GM18508 (cell line): ENCODE measurements at regions not wholly inside any gene's neighbourhood (a gene's known extent, or its start where the extent isn't known, plus 50 kb on each side); places are given as distances from the start of the nearest gene placed in this dataset.
"Not testable (repeated sequence)": the region's sequence is repeated elsewhere in the genome, so short reads cannot be mapped to it uniquely, and the experiment has no call there.

Source experiments
- ATAC-seq: cut with Tn5 transposase; IDR thresholded peaks from one replicate; pipeline ENCODE4 v1.9.1; 2021; ENCODE audit warnings: moderate number of reproducible peaks; ENCODE audit not compliant: insufficient read depth, unreplicated experiment

- no peak for ATAC-seq
Observed at GRCh38 chr13:32828711-32829110, 187.5 kb upstream of the KL start.

DNA sequence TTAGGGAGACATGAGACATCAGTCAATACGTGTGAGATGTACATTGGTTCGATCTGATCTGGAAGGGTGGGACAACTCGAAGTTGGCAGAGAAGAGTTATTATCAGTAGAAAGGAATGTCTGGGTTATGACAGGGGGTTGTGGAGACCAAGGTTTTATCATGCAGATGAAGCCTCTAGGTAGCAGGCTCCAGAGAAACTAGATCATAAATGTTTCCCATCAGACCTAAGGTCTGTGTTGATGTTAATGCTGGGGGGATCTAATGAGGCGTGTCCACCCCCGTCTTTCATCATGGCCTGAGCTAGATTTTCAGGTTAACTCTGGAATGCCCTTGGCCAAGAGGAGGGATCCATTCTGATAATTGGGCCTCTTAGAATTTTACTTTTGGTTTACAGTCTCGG is 187.0 kb upstream of the KL start:
- ATAC-seq, result no peak

- no peak for ATAC-seq
Observed at GRCh38 chr13:32829676-32830335, 186.4 kb upstream of the KL start.

DNA sequence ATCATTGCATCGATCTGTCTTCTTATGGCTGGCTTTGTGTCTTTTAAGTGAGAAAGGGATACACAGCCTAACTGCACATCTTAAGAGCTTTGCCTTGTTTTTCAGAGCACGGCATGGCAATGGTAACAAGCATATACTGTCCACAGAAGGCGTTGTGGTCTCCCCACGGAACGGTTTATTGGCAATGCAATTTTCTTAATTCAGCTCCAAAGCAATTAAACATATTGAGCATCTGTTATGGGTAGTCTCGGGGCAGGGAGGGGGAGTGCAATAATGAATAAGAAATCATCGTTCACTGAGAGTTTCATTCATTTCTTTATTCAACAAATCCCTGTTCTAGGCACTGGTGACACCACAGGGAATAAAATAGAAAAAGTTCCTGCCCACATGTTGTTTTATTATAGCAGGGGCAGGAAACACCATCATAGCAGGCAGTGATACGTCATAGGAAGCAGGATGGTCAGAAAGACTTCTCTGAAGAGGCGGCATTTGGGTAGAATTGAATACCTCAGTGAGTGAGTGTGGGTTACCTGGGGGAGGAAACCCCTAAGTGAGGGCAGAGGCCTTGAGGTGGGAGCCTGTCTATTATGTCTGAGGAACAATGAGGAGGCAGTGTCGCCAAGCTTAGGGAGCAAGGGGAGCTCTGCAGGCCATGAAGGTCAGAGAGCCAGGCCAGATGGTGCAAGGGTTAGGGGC is 185.7 kb upstream of the KL start:
- no peak for ATAC-seq

DNA sequence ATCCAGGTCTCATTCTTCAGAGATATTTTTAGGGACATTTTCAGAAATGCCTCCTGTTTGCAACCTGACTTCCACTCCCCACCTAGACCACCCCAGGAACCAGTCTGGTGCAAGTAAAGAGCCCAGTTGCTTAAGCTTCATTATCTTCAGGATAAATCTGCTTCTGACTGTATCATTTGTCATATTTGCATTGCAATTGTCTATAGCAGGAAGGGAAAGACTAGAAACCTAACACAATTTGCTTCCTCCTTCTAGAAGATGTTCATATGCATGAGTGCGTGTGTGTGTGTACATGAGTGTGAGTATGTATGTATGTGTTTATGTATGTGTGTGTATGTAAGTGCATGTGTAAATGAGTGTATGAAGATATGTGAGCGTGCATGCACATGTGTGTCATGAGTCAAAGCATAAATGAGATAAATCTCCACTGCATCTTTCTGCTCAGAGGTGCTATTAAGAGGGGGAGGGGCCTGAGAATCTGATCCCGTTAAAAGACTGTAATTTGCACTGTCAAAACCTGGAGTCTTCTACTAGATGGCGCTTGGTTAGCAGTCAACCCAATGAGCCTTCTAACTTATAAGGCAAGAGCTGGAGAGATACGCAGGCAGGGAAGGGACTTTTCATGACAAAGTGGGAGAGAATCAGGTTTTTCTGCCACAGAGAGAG is 178.8 kb upstream of the KL start:
- no peak for ATAC-seq

- ATAC-seq, result no peak
Observed at GRCh38 chr13:32837973-32838927, 178.0 kb upstream of the KL start.

DNA sequence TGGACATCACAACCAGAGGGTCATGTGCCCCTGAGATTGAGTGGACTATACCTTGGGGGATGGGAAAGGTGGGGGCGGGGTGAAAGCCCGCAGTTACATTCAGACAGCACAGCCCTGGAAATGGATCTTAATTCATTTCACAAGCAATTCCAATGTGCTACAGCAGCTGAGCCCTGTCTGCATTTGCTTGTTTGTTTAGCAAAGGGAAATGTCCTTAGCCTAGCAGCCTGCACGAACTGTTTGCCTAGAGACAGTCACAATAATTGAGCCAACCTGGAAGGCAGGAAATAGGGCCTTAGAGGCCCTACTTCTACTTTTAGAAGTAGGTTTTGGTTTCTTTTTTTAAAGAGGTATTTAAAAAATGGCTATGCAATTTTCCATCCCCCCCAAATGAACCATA is 177.3 kb upstream of the KL start:
- peak; percentile 44 for ATAC-seq

DNA sequence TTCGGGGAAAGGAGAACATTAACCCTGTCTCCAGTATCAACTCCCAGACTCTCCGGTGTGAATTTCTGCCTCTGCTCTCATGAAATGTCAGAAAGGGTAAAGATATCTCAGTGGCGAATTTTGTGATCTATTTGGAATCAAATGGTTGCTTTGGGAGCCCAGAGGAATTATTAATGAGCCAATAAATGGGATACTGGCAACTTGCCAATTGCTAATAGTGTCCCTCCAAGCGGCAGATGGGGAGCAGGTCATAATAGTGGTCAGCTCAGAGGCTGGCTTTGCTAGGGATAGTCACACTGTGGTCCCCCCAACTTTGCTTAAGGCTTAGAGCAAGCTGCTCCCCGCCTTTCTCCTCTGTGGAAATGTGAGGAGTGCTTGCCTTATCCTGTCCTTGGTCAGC is 176.1 kb upstream of the KL start:
- no peak for ATAC-seq

DNA sequence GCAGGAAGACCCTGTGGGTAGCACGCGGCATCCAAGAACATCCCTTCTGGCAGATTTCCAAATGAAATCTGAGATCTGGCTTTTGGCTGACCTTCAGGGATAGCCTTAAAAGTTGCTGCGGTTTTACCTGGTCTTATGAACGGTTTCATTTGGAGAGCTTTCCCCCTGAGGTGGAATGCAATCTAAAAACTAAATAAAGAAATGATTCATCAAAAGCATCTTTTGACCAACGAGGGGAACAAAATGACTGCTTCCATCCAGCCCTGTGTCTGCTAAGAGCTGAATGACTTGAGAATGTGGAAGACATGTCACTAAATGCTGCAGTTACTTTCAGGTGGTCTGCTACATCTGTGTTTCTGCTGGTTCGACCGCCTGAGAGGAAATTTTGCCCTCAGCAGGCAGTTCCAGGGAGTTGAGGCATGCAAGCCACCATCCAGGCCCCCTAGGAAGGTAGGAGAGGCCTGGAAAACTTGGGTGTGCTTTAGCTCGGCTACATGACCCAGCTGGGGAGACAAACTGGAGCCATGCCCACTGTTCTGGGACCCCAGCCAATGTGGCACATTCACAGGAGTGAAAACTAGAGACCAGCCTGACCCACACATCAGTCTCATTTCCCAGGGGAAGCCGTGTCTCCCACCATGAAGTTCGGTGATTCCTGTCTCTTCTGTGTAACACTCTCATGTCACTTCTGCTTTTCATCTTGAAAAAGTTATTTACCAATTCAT is 175.1 kb upstream of the KL start:
- ATAC-seq, result peak; percentile 76

GRCh38 chr13:32845952-32846950 is 170.0 kb upstream of the KL start:
- no peak for ATAC-seq

GRCh38 chr13:32847976-32848375 is 168.2 kb upstream of the KL start:
- not testable (repeated sequence) for ATAC-seq

DNA sequence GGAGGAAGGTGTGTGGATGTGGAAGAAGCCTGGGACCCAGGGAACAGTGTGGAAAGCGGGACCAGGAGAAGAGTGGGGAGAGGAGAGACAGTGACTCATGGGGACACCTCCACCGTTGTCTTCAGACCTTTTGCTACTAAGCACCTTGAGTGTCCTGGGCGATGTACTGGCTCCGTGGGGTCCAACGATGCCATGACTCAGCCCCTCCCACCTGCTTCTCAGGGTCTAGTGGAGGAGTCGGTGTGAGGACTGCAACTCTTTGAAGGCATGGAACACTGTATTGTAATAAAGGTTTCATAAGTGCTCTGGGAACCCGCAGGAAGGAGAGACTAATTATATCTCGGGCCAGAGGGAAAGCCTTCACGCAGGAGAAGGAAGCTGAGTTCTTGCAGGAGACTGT is 166.9 kb upstream of the KL start:
- no peak for ATAC-seq

DNA sequence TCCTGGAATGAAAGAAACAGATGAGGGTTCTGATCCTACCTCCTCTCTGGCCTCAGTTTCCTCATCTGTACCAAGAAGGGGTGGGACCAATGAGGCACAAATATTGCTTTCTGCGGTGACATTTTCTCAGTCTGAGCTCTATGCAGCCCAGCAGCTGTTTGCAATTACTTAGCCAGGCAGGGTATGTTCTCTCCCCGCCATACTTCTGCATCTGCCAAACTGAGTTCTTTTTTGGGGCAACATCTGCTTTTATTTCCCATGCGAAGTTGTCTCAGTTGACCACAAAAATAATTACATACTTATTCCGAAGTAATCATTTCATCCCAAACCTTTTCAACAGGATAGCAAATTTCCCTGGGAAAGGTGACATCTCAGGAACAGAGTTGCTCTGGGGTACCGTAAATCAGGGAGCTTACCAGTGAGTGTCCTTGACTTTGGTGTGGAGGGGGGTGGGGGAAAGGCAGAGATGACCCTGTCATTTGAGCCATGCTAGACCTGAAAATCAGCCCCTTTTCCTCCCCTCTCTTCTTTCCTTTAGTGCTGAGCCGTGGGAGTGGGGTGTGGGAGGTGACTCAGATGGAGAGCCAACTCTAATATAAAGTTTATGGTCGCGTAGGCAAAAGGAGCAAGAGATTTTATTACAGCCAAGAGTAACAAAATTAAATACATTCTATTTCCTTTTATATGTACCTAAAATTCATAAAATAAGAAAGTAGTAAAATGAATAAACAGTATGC is 165.7 kb upstream of the KL start:
- ATAC-seq, result no peak

- ATAC-seq, result no peak
Observed at GRCh38 chr13:32851083-32852069, 164.8 kb upstream of the KL start.

- no peak for ATAC-seq
Observed at GRCh38 chr13:32852526-32852925, 163.7 kb upstream of the KL start.

DNA sequence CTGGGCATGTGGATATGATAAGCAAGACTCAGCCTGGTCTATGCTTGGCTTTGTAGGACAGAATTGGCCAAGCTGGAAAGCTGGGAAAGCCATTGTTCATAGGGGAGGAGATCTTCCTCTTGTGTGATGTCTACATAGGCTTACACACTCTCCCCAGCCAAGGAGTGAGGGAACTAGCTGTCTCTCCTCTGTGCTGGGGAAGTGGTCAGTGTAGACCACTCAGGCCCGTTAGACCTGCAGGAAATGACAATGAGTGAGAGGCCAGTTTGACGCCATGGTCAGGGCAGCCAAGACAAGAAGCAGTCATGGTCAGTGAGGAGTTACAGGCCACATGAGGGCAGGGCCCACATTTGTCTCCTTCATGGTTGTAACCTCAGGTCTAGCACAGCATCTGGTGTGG is 159.1 kb upstream of the KL start:
- no peak for ATAC-seq

DNA sequence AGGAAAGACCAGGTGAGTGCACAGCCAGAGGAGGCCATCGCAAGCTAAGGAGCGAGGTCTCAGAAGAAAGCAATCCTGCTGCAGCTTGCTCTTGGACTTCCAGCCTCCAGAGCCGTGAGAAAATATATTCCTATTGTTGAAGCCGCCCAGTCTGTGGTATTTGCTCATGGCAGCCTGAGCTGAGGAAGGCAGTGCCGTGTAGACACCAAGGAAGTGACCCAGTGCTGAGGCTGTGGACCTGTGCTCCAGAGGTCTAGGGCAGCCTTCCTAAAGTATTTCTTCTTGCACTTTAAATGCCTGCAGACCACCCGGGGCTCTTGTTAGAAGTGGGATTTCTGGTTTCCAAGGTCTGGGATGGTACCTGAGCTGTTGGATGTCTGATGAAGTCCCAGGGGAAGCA is 158.5 kb upstream of the KL start:
- ATAC-seq, result no peak
